HG03575 (cell line): ENCODE measurements at regions not wholly inside any gene's neighbourhood (a gene's known extent, or its start where the extent isn't known, plus 50 kb on each side); places are given as distances from the start of the nearest gene placed in this dataset.

Source experiments
- ATAC-seq: cut with Tn5 transposase; IDR thresholded peaks from one replicate; pipeline ENCODE4 v1.9.1; 2021; ENCODE audit not compliant: unreplicated experiment, insufficient number of reproducible peaks, low FRiP score; ENCODE audit errors: extremely low read depth

- no peak for ATAC-seq
Observed at GRCh38 chr14:61992926-61993325, 230.7 kb downstream of the SNAPC1 start.

GRCh38 chr14:61994589-61994988 lies 232.4 kb downstream of the SNAPC1 start:
- no peak for ATAC-seq

- no peak for ATAC-seq
Observed at GRCh38 chr14:61996753-61997152, 234.5 kb downstream of the SNAPC1 start.

GRCh38 chr14:61997161-61997560 lies 234.9 kb downstream of the SNAPC1 start:
- no peak for ATAC-seq

- no peak for ATAC-seq
Observed at GRCh38 chr14:62001963-62002362, 239.7 kb downstream of the SNAPC1 start.

GRCh38 chr14:62002642-62003041 lies 240.4 kb downstream of the SNAPC1 start:
- no peak for ATAC-seq

- no peak for ATAC-seq
Observed at GRCh38 chr14:62003701-62004100, 241.5 kb downstream of the SNAPC1 start.

- ATAC-seq: no peak
Observed at GRCh38 chr14:62006116-62006731, 244.0 kb downstream of the SNAPC1 start.

- no peak for ATAC-seq
Observed at GRCh38 chr14:62015243-62015642, 253.0 kb downstream of the SNAPC1 start.

- no peak for ATAC-seq
Observed at GRCh38 chr14:62015945-62016344, 253.7 kb downstream of the SNAPC1 start.

- no peak for ATAC-seq
Observed at GRCh38 chr14:62017651-62018230, 255.5 kb downstream of the SNAPC1 start.

- ATAC-seq: no peak
Observed at GRCh38 chr14:62018606-62019005, 256.4 kb downstream of the SNAPC1 start.

- no peak for ATAC-seq
Observed at GRCh38 chr14:62027958-62028357, 265.7 kb downstream of the SNAPC1 start.

- peak; percentile 42 for ATAC-seq
Observed at GRCh38 chr14:62029569-62029924, 267.3 kb downstream of the SNAPC1 start.

- no peak for ATAC-seq
Observed at GRCh38 chr14:62030387-62030786, 268.2 kb downstream of the SNAPC1 start.

GRCh38 chr14:62031504-62031903 lies 269.3 kb downstream of the SNAPC1 start:
- ATAC-seq: no peak

GRCh38 chr14:62053188-62053587 lies 291.0 kb downstream of the SNAPC1 start:
- ATAC-seq: peak; percentile 64

GRCh38 chr14:62056789-62057188 lies 294.6 kb downstream of the SNAPC1 start:
- no peak for ATAC-seq

GRCh38 chr14:62062645-62063044 lies 300.4 kb downstream of the SNAPC1 start:
- no peak for ATAC-seq

- ATAC-seq: no peak
Observed at GRCh38 chr14:62064751-62065323, 302.6 kb downstream of the SNAPC1 start.

GRCh38 chr14:62066304-62066703 lies 304.1 kb downstream of the SNAPC1 start:
- ATAC-seq: no peak
